GM23338 (cell line): ENCODE measurements at regions not wholly inside any gene's neighbourhood (a gene's known extent, or its start where the extent isn't known, plus 50 kb on each side); places are given as distances from the start of the nearest gene placed in this dataset.

Experiments
- ATAC-seq: fragments of 200-7000 bp; cut with Tn5 transposase; 3 replicates; pipeline ENCODE4 v1.9.1; 2020
- DNase-seq: peaks from one replicate; pipeline ENCODE4 v3.0.0-alpha.2; 2015; ENCODE audit warnings: low spot score
- H2AFZ ChIP-seq: fragments of 200-600 bp; sonication (generic); 2 replicates; pipeline ENCODE4 v1.8.0; 2016; ENCODE audit warnings: antibody characterized with exemption, mild to moderate bottlenecking, moderate library complexity
- H3F3A ChIP-seq: fragments of 200-600 bp; sonication (generic); replicated peaks from 2 replicates; pipeline ENCODE4 v1.8.0; 2017; ENCODE audit warnings: antibody characterized with exemption, mixed run types, low read depth
- H3K27ac ChIP-seq: fragments of 200-600 bp; sonication (generic); 2 replicates; pipeline ENCODE4 v1.6.1; 2016; ENCODE audit warnings: low read depth
- H3K27me3 ChIP-seq: fragments of 200-600 bp; sonication (generic); 2 replicates; pipeline ENCODE4 v1.8.0; 2016; ENCODE audit warnings: mild to moderate bottlenecking, mixed run types, moderate library complexity; ENCODE audit not compliant: insufficient read depth
- H3K36me3 ChIP-seq: fragments of 200-600 bp; sonication (generic); 2 replicates; pipeline ENCODE4 v1.8.0; 2016; ENCODE audit warnings: mild to moderate bottlenecking; ENCODE audit not compliant: insufficient read depth
- H3K4me1 ChIP-seq: fragments of 200-600 bp; sonication (generic); 2 replicates; pipeline ENCODE4 v1.8.0; 2016; ENCODE audit warnings: mild to moderate bottlenecking, moderate library complexity; ENCODE audit not compliant: insufficient read depth
- H3K4me2 ChIP-seq: fragments of 200-600 bp; sonication (generic); 2 replicates; pipeline ENCODE4 v1.7.1; 2017; ENCODE audit warnings: mixed run types
- H3K4me3 ChIP-seq: fragments of 200-600 bp; sonication (generic); 2 replicates; pipeline ENCODE4 v1.6.1; 2016; ENCODE audit warnings: mixed run types
- H3K79me2 ChIP-seq: fragments of 200-600 bp; sonication (generic); replicated peaks from 2 replicates; pipeline ENCODE4 v1.8.0; 2017; ENCODE audit warnings: mild to moderate bottlenecking; ENCODE audit not compliant: insufficient read depth
- H3K9me2 ChIP-seq: fragments of 200-600 bp; sonication (generic); 2 replicates; pipeline ENCODE4 v1.8.0; 2017; ENCODE audit not compliant: insufficient read depth
- H4K20me1 ChIP-seq: fragments of 200-600 bp; sonication (generic); replicated peaks from 2 replicates; pipeline ENCODE4 v1.8.0; 2017; ENCODE audit warnings: mild to moderate bottlenecking; ENCODE audit not compliant: insufficient read depth
- H3K27ac Mint-ChIP-seq: 2 replicates; pipeline ENCODE4 v1.8.0; 2020; ENCODE audit warnings: inconsistent platforms, mild to moderate bottlenecking, moderate library complexity, mixed read lengths
- H3K27me3 Mint-ChIP-seq: 3 replicates; pipeline ENCODE4 v1.8.0; 2022; ENCODE audit warnings: low read depth, mild to moderate bottlenecking, moderate library complexity, mixed read lengths, inconsistent platforms; ENCODE audit not compliant: insufficient read depth, poor library complexity
- H3K36me3 Mint-ChIP-seq: 3 replicates; pipeline ENCODE4 v1.8.0; 2021; ENCODE audit warnings: low read depth, mild to moderate bottlenecking, inconsistent platforms, moderate library complexity, mixed read lengths
- H3K4me1 Mint-ChIP-seq: 3 replicates; pipeline ENCODE4 v1.8.0; 2020; ENCODE audit warnings: mild to moderate bottlenecking, inconsistent platforms, mixed read lengths
- H3K4me3 Mint-ChIP-seq: 3 replicates; pipeline ENCODE4 v1.8.0; 2021; ENCODE audit warnings: moderate library complexity, mild to moderate bottlenecking, inconsistent platforms, mixed read lengths
- H3K9me3 Mint-ChIP-seq: 3 replicates; pipeline ENCODE4 v1.8.0; 2020; ENCODE audit warnings: moderate library complexity, mild to moderate bottlenecking, inconsistent platforms, mixed read lengths
- CREB1 ChIP-seq: fragments of 250-450 bp; sonication (Bioruptor Pico); IDR thresholded peaks from 2 replicates; pipeline ENCODE4 v1.5.0; 2020; ENCODE audit warnings: low read depth, mild to moderate bottlenecking, moderate library complexity
- EZH2 ChIP-seq: fragments of 200-600 bp; sonication (generic); IDR thresholded peaks from one replicate; pipeline ENCODE4 v1.8.0; 2017; ENCODE audit warnings: antibody characterized with exemption, mild to moderate bottlenecking, low read depth; ENCODE audit not compliant: unreplicated experiment
- EZH2phosphoT487 ChIP-seq: fragments of 200-600 bp; sonication (generic); IDR thresholded peaks from one replicate; pipeline ENCODE4 v1.8.1; 2018; ENCODE audit warnings: antibody characterized with exemption; ENCODE audit not compliant: unreplicated experiment
- JUNB ChIP-seq: IDR thresholded peaks from one replicate; pipeline ENCODE4 v1.6.1; 2016; ENCODE audit warnings: antibody characterized with exemption; ENCODE audit not compliant: unreplicated experiment
- NANOG ChIP-seq: IDR thresholded peaks from 2 replicates; pipeline ENCODE4 v1.6.1; 2016; ENCODE audit warnings: antibody characterized with exemption, borderline replicate concordance
- REST ChIP-seq: IDR thresholded peaks from one replicate; pipeline ENCODE4 v1.6.1; 2018; ENCODE audit warnings: antibody characterized with exemption; ENCODE audit not compliant: unreplicated experiment
- STAT1 ChIP-seq: IDR thresholded peaks from one replicate; pipeline ENCODE4 v1.6.1; 2016; ENCODE audit warnings: antibody characterized with exemption; ENCODE audit not compliant: unreplicated experiment
- ZNF114 ChIP-seq: fragments of 250-450 bp; sonication (Bioruptor Pico); IDR thresholded peaks from 2 replicates; pipeline ENCODE4 v1.5.0; 2020; ENCODE audit warnings: mild to moderate bottlenecking, moderate library complexity
- TF ChIP-seq, protein P1 (sequence below): IDR thresholded peaks from 2 replicates; pipeline ENCODE4 v1.6.1; 2016; ENCODE audit warnings: antibody characterized with exemption
- TF ChIP-seq, protein P2 (sequence below): fragments of 250-450 bp; sonication (Bioruptor Pico); IDR thresholded peaks from 2 replicates; pipeline ENCODE4 v1.5.0; 2020; ENCODE audit warnings: mild to moderate bottlenecking, moderate library complexity
- TF ChIP-seq, protein P3 (sequence below), 2 experiments: fragments of 200-600 bp in 1 of 2; sonication (generic) in 1 of 2; conservative IDR thresholded peaks; 2 replicates each; pipeline versions ENCODE4 v1.5.1 to v1.6.1; 2016 to 2017; ENCODE audit warnings: antibody characterized with exemption in 2 of 2, low read depth in 2 of 2, mild to moderate bottlenecking in 2 of 2, moderate library complexity in 1 of 2

- TF ChIP-seq REST (no peak), ZNF114 (no peak), EZH2phosphoT487 (no peak), CREB1 (CRISPR knock-in tag) (no peak), EZH2 (no peak), NANOG (no peak)
- TF ChIP-seq, protein P1, sequence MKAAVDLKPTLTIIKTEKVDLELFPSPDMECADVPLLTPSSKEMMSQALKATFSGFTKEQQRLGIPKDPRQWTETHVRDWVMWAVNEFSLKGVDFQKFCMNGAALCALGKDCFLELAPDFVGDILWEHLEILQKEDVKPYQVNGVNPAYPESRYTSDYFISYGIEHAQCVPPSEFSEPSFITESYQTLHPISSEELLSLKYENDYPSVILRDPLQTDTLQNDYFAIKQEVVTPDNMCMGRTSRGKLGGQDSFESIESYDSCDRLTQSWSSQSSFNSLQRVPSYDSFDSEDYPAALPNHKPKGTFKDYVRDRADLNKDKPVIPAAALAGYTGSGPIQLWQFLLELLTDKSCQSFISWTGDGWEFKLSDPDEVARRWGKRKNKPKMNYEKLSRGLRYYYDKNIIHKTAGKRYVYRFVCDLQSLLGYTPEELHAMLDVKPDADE, result no peak
Observed at GRCh38 chr21:20627594-20627993, 370.6 kb upstream of the NCAM2 start (continued).

DNA sequence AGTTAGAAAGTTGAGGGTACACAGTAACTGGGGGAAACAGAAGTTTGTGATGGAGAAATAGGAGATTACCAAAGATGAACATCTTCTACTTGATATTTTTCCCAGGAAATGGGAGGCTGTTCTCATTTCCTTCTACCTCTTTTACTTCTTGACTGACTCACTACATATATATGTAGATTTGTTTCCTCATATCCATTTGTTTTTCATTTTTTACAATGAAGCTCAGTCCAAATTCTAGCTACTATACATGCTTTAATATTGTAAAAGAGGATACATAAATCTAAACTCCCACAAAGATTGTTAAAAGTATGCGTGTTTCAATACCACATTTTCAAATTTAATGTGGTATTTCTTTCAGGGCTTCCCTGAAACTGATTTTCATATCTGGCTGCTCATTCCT lies 366.6 kb upstream of the NCAM2 start:
- Histone ChIP-seq H3K79me2 (no peaks in the 10 kb centered on the region), H3K36me3 (no peaks in the 10 kb centered on the region), H4K20me1 (no peaks in the 10 kb centered on the region), H3K27me3 (no peaks in the 10 kb centered on the region), H3K27ac (no peak overlapping the region), H2AFZ (no peak overlapping the region), H3K4me3 (no peak overlapping the region), H3K4me1 (peaks cover 24% of the 10 kb centered on the region), H3K9me2 (no peaks in the 10 kb centered on the region), H3F3A (no peaks in the 10 kb centered on the region), H3K4me2 (no peak overlapping the region)
- peaks cover 27% of the 10 kb centered on the region for H3K4me1 Mint-ChIP-seq
- peaks cover 4% of the 10 kb centered on the region for H3K27me3 Mint-ChIP-seq
- H3K36me3 Mint-ChIP-seq, result no peaks in the 10 kb centered on the region
- no peak for DNase-seq
- H3K27ac Mint-ChIP-seq, result no peak overlapping the region
- TF ChIP-seq, protein P2, sequence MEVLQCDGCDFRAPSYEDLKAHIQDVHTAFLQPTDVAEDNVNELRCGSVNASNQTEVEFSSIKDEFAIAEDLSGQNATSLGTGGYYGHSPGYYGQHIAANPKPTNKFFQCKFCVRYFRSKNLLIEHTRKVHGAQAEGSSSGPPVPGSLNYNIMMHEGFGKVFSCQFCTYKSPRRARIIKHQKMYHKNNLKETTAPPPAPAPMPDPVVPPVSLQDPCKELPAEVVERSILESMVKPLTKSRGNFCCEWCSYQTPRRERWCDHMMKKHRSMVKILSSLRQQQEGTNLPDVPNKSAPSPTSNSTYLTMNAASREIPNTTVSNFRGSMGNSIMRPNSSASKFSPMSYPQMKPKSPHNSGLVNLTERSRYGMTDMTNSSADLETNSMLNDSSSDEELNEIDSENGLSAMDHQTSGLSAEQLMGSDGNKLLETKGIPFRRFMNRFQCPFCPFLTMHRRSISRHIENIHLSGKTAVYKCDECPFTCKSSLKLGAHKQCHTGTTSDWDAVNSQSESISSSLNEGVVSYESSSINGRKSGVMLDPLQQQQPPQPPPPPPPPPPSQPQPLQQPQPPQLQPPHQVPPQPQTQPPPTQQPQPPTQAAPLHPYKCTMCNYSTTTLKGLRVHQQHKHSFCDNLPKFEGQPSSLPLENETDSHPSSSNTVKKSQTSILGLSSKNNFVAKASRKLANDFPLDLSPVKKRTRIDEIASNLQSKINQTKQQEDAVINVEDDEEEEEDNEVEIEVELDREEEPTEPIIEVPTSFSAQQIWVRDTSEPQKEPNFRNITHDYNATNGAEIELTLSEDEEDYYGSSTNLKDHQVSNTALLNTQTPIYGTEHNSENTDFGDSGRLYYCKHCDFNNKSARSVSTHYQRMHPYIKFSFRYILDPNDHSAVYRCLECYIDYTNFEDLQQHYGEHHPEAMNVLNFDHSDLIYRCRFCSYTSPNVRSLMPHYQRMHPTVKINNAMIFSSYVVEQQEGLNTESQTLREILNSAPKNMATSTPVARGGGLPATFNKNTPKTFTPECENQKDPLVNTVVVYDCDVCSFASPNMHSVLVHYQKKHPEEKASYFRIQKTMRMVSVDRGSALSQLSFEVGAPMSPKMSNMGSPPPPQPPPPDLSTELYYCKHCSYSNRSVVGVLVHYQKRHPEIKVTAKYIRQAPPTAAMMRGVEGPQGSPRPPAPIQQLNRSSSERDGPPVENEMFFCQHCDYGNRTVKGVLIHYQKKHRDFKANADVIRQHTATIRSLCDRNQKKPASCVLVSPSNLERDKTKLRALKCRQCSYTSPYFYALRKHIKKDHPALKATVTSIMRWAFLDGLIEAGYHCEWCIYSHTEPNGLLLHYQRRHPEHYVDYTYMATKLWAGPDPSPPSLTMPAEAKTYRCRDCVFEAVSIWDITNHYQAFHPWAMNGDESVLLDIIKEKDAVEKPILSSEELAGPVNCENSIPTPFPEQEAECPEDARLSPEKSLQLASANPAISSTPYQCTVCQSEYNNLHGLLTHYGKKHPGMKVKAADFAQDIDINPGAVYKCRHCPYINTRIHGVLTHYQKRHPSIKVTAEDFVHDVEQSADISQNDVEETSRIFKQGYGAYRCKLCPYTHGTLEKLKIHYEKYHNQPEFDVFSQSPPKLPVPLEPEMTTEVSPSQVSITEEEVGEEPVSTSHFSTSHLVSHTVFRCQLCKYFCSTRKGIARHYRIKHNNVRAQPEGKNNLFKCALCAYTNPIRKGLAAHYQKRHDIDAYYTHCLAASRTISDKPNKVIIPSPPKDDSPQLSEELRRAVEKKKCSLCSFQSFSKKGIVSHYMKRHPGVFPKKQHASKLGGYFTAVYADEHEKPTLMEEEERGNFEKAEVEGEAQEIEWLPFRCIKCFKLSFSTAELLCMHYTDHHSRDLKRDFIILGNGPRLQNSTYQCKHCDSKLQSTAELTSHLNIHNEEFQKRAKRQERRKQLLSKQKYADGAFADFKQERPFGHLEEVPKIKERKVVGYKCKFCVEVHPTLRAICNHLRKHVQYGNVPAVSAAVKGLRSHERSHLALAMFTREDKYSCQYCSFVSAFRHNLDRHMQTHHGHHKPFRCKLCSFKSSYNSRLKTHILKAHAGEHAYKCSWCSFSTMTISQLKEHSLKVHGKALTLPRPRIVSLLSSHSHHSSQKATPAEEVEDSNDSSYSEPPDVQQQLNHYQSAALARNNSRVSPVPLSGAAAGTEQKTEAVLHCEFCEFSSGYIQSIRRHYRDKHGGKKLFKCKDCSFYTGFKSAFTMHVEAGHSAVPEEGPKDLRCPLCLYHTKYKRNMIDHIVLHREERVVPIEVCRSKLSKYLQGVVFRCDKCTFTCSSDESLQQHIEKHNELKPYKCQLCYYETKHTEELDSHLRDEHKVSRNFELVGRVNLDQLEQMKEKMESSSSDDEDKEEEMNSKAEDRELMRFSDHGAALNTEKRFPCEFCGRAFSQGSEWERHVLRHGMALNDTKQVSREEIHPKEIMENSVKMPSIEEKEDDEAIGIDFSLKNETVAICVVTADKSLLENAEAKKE (CRISPR knock-in tag), result no peak
- TF ChIP-seq, protein P3, sequence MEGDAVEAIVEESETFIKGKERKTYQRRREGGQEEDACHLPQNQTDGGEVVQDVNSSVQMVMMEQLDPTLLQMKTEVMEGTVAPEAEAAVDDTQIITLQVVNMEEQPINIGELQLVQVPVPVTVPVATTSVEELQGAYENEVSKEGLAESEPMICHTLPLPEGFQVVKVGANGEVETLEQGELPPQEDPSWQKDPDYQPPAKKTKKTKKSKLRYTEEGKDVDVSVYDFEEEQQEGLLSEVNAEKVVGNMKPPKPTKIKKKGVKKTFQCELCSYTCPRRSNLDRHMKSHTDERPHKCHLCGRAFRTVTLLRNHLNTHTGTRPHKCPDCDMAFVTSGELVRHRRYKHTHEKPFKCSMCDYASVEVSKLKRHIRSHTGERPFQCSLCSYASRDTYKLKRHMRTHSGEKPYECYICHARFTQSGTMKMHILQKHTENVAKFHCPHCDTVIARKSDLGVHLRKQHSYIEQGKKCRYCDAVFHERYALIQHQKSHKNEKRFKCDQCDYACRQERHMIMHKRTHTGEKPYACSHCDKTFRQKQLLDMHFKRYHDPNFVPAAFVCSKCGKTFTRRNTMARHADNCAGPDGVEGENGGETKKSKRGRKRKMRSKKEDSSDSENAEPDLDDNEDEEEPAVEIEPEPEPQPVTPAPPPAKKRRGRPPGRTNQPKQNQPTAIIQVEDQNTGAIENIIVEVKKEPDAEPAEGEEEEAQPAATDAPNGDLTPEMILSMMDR (conservative IDR thresholded peaks at IDR 0.05; ENCODE audit: low read depth in 2 of 2), result no peak
- TF ChIP-seq STAT1, result no peak
- no peak for TF ChIP-seq NANOG
- no peak for TF ChIP-seq CREB1 (CRISPR knock-in tag)
- TF ChIP-seq, protein P1, result no peak
- no peak for TF ChIP-seq JUNB
- no peak overlapping the region for H3K4me3 Mint-ChIP-seq
- H3K9me3 Mint-ChIP-seq, result no peaks in the 10 kb centered on the region; the same call in 2 of the 3 replicates
- ATAC-seq, result no peak
